Activated CD4-positive, alpha-beta T cell treated with anti-CD3 and anti-CD28 coated beads, Interleukin-2, amount 10 ng/mL, durations not matched to agents 7 days and 5 days (primary cell): ENCODE measurements at regions not wholly inside any gene's neighbourhood (a gene's known extent, or its start where the extent isn't known, plus 50 kb on each side); places are given as distances from the start of the nearest gene placed in this dataset.

Experiments
- CTCF ChIA-PET: fragments of 350-600 bp; sonication (Branson Sonifier 250); formaldehyde crosslinking; loops from one replicate; lab custom pipeline; 2021; ENCODE audit warnings: antibody characterized with exemption; lab: Charles Lee
- POLR2A ChIA-PET: fragments of 350-600 bp; sonication (Branson Sonifier 250); formaldehyde crosslinking; loops from one replicate; lab custom pipeline; 2021; ENCODE audit warnings: antibody characterized with exemption; lab: Charles Lee
- DNase-seq: peaks from one replicate; pipeline ENCODE4 v3.0.0-alpha.2; 2020
- H3K27ac Mint-ChIP-seq: one replicate; pipeline ENCODE4 v1.8.0; 2021; ENCODE audit warnings: mild to moderate bottlenecking, moderate library complexity, mixed read lengths
- H3K27me3 Mint-ChIP-seq: one replicate; pipeline ENCODE4 v1.8.0; 2021; ENCODE audit warnings: mixed read lengths
- H3K36me3 Mint-ChIP-seq: one replicate; pipeline ENCODE4 v1.8.0; 2021; ENCODE audit warnings: low read depth, mixed read lengths
- H3K4me1 Mint-ChIP-seq: one replicate; pipeline ENCODE4 v1.8.0; 2021; ENCODE audit warnings: mixed read lengths
- H3K4me3 Mint-ChIP-seq: one replicate; pipeline ENCODE4 v1.8.0; 2021; ENCODE audit warnings: mild to moderate bottlenecking, moderate library complexity, mixed read lengths
- H3K9me3 Mint-ChIP-seq: one replicate; pipeline ENCODE4 v1.8.0; 2021; ENCODE audit warnings: mixed read lengths

- Mint-ChIP-seq H3K27me3 (no peaks in the 10 kb centered on the region), H3K4me1 (no peaks in the 10 kb centered on the region), H3K9me3 (no peaks in the 10 kb centered on the region), H3K4me3 (no peak overlapping the region), H3K36me3 (no peaks in the 10 kb centered on the region), H3K27ac (no peak overlapping the region)
- ChIA-PET POLR2A (no interaction called here), CTCF (no interaction called here)
- DNase-seq, result no peak
Observed at GRCh38 chr4:136691607-136692006, 840.7 kb downstream of the PCDH18 start.

- Mint-ChIP-seq H3K4me1 (no peaks in the 10 kb centered on the region), H3K4me3 (no peak overlapping the region), H3K27ac (no peak overlapping the region), H3K9me3 (no peaks in the 10 kb centered on the region), H3K36me3 (no peaks in the 10 kb centered on the region), H3K27me3 (no peaks in the 10 kb centered on the region)
- DNase-seq, result no peak
- POLR2A ChIA-PET, result no interaction called here
- CTCF ChIA-PET, result interaction anchor here (0.6 kb wide), 1 partner anchor 71 kb away, joined by 3 read pairs; no protein-coding TSS in a partner anchor
Observed at GRCh38 chr4:136690360-136690759, 841.9 kb downstream of the PCDH18 start.

- Mint-ChIP-seq H3K4me3 (no peak overlapping the region), H3K27me3 (no peaks in the 10 kb centered on the region), H3K9me3 (no peaks in the 10 kb centered on the region), H3K27ac (no peak overlapping the region), H3K36me3 (no peaks in the 10 kb centered on the region), H3K4me1 (no peaks in the 10 kb centered on the region)
- CTCF ChIA-PET, result no interaction called here
- no peak for DNase-seq
- POLR2A ChIA-PET, result no interaction called here
Observed at GRCh38 chr4:136687596-136687995, 844.7 kb downstream of the PCDH18 start.

GRCh38 chr4:136687118-136687517 is 845.2 kb downstream of the PCDH18 start:
- no peaks in the 10 kb centered on the region for H3K9me3 Mint-ChIP-seq
- H3K36me3 Mint-ChIP-seq, result no peaks in the 10 kb centered on the region
- no peak overlapping the region for H3K4me3 Mint-ChIP-seq
- CTCF ChIA-PET, result interaction anchor here (1.2 kb wide), 1 partner anchor 15 kb away, joined by 3 read pairs; no protein-coding TSS in a partner anchor
- no peak overlapping the region for H3K27ac Mint-ChIP-seq
- H3K4me1 Mint-ChIP-seq, result no peaks in the 10 kb centered on the region
- no peak for DNase-seq
- H3K27me3 Mint-ChIP-seq, result no peaks in the 10 kb centered on the region
- POLR2A ChIA-PET, result no interaction called here

- no peaks in the 10 kb centered on the region for H3K36me3 Mint-ChIP-seq
- no peak overlapping the region for H3K4me3 Mint-ChIP-seq
- ChIA-PET CTCF (no interaction called here), POLR2A (no interaction called here)
- no peaks in the 10 kb centered on the region for H3K27me3 Mint-ChIP-seq
- H3K27ac Mint-ChIP-seq, result no peak overlapping the region
- H3K9me3 Mint-ChIP-seq, result no peaks in the 10 kb centered on the region
- no peak for DNase-seq
- no peaks in the 10 kb centered on the region for H3K4me1 Mint-ChIP-seq
Observed at GRCh38 chr4:136680761-136681160, 851.5 kb downstream of the PCDH18 start.

- H3K4me1 Mint-ChIP-seq, result no peaks in the 10 kb centered on the region
- no peak overlapping the region for H3K4me3 Mint-ChIP-seq
- H3K27ac Mint-ChIP-seq, result no peak overlapping the region
- ChIA-PET CTCF (interaction anchor here (0.6 kb wide), 1 partner anchor 634 kb away, joined by 4 read pairs; no protein-coding TSS in a partner anchor), POLR2A (no interaction called here)
- H3K9me3 Mint-ChIP-seq, result no peaks in the 10 kb centered on the region
- no peaks in the 10 kb centered on the region for H3K27me3 Mint-ChIP-seq
- H3K36me3 Mint-ChIP-seq, result no peaks in the 10 kb centered on the region
- DNase-seq, result no peak
Observed at GRCh38 chr4:136680271-136680670, 852.0 kb downstream of the PCDH18 start.

- no peak for DNase-seq
- H3K27ac Mint-ChIP-seq, result no peak overlapping the region
- no peak overlapping the region for H3K4me3 Mint-ChIP-seq
- POLR2A ChIA-PET, result no interaction called here
- H3K9me3 Mint-ChIP-seq, result no peaks in the 10 kb centered on the region
- H3K4me1 Mint-ChIP-seq, result no peaks in the 10 kb centered on the region
- no peaks in the 10 kb centered on the region for H3K36me3 Mint-ChIP-seq
- H3K27me3 Mint-ChIP-seq, result no peaks in the 10 kb centered on the region
- CTCF ChIA-PET, result no interaction called here
Observed at GRCh38 chr4:136670265-136670664, 862.0 kb downstream of the PCDH18 start.

GRCh38 chr4:136664988-136665387 is 867.3 kb downstream of the PCDH18 start:
- H3K36me3 Mint-ChIP-seq, result no peaks in the 10 kb centered on the region
- H3K4me1 Mint-ChIP-seq, result no peaks in the 10 kb centered on the region
- H3K27me3 Mint-ChIP-seq, result no peaks in the 10 kb centered on the region
- H3K27ac Mint-ChIP-seq, result no peak overlapping the region
- POLR2A ChIA-PET, result no interaction called here
- H3K4me3 Mint-ChIP-seq, result no peak overlapping the region
- no peaks in the 10 kb centered on the region for H3K9me3 Mint-ChIP-seq
- DNase-seq, result no peak
- CTCF ChIA-PET, result no interaction called here

- CTCF ChIA-PET, result no interaction called here
- H3K27ac Mint-ChIP-seq, result no peak overlapping the region
Observed at GRCh38 chr4:136662539-136662938, 869.8 kb downstream of the PCDH18 start.

GRCh38 chr4:136653640-136654406 is 878.5 kb downstream of the PCDH18 start:
- Mint-ChIP-seq H3K9me3 (no peaks in the 10 kb centered on the region), H3K4me1 (no peaks in the 10 kb centered on the region), H3K36me3 (no peaks in the 10 kb centered on the region), H3K27ac (no peak overlapping the region), H3K27me3 (no peaks in the 10 kb centered on the region), H3K4me3 (no peak overlapping the region)
- ChIA-PET CTCF (no interaction called here), POLR2A (no interaction called here)
- DNase-seq, result no peak

More at GRCh38 chr4:136662539-136662938, 869.8 kb downstream of the PCDH18 start:
- no peaks in the 10 kb centered on the region for H3K9me3 Mint-ChIP-seq
- POLR2A ChIA-PET, result no interaction called here
- H3K4me1 Mint-ChIP-seq, result no peaks in the 10 kb centered on the region
- no peaks in the 10 kb centered on the region for H3K27me3 Mint-ChIP-seq
- DNase-seq, result no peak
- no peaks in the 10 kb centered on the region for H3K36me3 Mint-ChIP-seq
- H3K4me3 Mint-ChIP-seq, result no peak overlapping the region

- no peaks in the 10 kb centered on the region for H3K36me3 Mint-ChIP-seq
- H3K9me3 Mint-ChIP-seq, result no peaks in the 10 kb centered on the region
- no peaks in the 10 kb centered on the region for H3K4me1 Mint-ChIP-seq
- no peak overlapping the region for H3K27ac Mint-ChIP-seq
- DNase-seq, result no peak
- H3K27me3 Mint-ChIP-seq, result no peaks in the 10 kb centered on the region
- ChIA-PET POLR2A (no interaction called here), CTCF (no interaction called here)
- H3K4me3 Mint-ChIP-seq, result no peak overlapping the region
Observed at GRCh38 chr4:136651932-136652331, 880.4 kb downstream of the PCDH18 start.

- CTCF ChIA-PET, result no interaction called here
- no peak overlapping the region for H3K4me3 Mint-ChIP-seq
- no peak for DNase-seq
- no peaks in the 10 kb centered on the region for H3K36me3 Mint-ChIP-seq
- H3K9me3 Mint-ChIP-seq, result no peaks in the 10 kb centered on the region
- H3K27ac Mint-ChIP-seq, result no peak overlapping the region
- POLR2A ChIA-PET, result no interaction called here
- no peaks in the 10 kb centered on the region for H3K27me3 Mint-ChIP-seq
- H3K4me1 Mint-ChIP-seq, result no peaks in the 10 kb centered on the region
Observed at GRCh38 chr4:136651278-136651667, 881.0 kb downstream of the PCDH18 start.

GRCh38 chr4:136650541-136651277 is 881.6 kb downstream of the PCDH18 start:
- Mint-ChIP-seq H3K27me3 (no peaks in the 10 kb centered on the region), H3K4me3 (no peak overlapping the region), H3K4me1 (no peaks in the 10 kb centered on the region), H3K36me3 (no peaks in the 10 kb centered on the region), H3K27ac (no peak overlapping the region), H3K9me3 (no peaks in the 10 kb centered on the region)
- no peak for DNase-seq
- POLR2A ChIA-PET, result no interaction called here
- CTCF ChIA-PET, result no interaction called here
